Fibroblast of lung (primary cell): ENCODE measurements at regions not wholly inside any gene's neighbourhood (a gene's known extent, or its start where the extent isn't known, plus 50 kb on each side); places are given as distances from the start of the nearest gene placed in this dataset.

Experiments
- DNase-seq, 2 donors: peaks; one replicate each; pipeline versions ENCODE4 v3.0.0 to v3.0.0-alpha.2; 2010; ENCODE audit warnings: low read depth in 2 of 2
- H2AFZ ChIP-seq: 2 replicates; pipeline ENCODE4 v1.5.1; 2012; ENCODE audit warnings: low read length, control low read depth, inconsistent platforms
- H3K27ac ChIP-seq: 2 replicates; pipeline ENCODE4 v1.5.1; 2011; ENCODE audit warnings: low read length, control low read depth; ENCODE audit not compliant: insufficient read depth
- H3K27me3 ChIP-seq: 2 replicates; pipeline ENCODE4 v1.5.1; 2011; ENCODE audit warnings: mild to moderate bottlenecking, low read length; ENCODE audit not compliant: control insufficient read depth, insufficient read depth
- H3K36me3 ChIP-seq: 2 replicates; pipeline ENCODE4 v1.5.1; 2011; ENCODE audit warnings: low read length; ENCODE audit not compliant: control insufficient read depth, insufficient read depth
- H3K4me1 ChIP-seq: 2 replicates; pipeline ENCODE4 v1.5.1; 2011; ENCODE audit warnings: low read length; ENCODE audit not compliant: control insufficient read depth, insufficient read depth; ENCODE audit errors: extremely low read depth
- H3K4me2 ChIP-seq: 2 replicates; pipeline ENCODE4 v1.5.1; 2011; ENCODE audit warnings: low read length, control low read depth; ENCODE audit not compliant: insufficient read depth; ENCODE audit errors: extremely low read depth
- H3K4me3 ChIP-seq, 4 experiments: fragments of 200-600 bp in 1 of 4; sonication (generic) in 1 of 4; replicated peaks in 1 of 4; 2 replicates each; pipeline ENCODE4 v1.5.1; 2011 to 2016; ENCODE audit warnings: low read length in 4 of 4, low read depth in 3 of 4, mild to moderate bottlenecking in 3 of 4, control low read depth in 2 of 4, inconsistent platforms in 1 of 4, mixed read lengths in 1 of 4; ENCODE audit not compliant: insufficient read depth in 1 of 4; ENCODE audit errors: control extremely low read depth in 1 of 4
- H3K79me2 ChIP-seq: 2 replicates; pipeline ENCODE4 v1.5.1; 2012; ENCODE audit warnings: mild to moderate bottlenecking, low read length, inconsistent platforms; ENCODE audit not compliant: control insufficient read depth, insufficient read depth
- H3K9ac ChIP-seq: 2 replicates; pipeline ENCODE4 v1.5.1; 2011; ENCODE audit warnings: mild to moderate bottlenecking, low read length, control low read depth; ENCODE audit not compliant: insufficient read depth
- H3K9me3 ChIP-seq: 2 replicates; pipeline ENCODE4 v1.5.1; 2012; ENCODE audit warnings: low read depth, low read length; ENCODE audit not compliant: control insufficient read depth, insufficient read depth
- H4K20me1 ChIP-seq: 2 replicates; pipeline ENCODE4 v1.5.1; 2011; ENCODE audit warnings: low read length; ENCODE audit not compliant: control insufficient read depth, insufficient read depth; ENCODE audit errors: extremely low read depth
- EZH2 ChIP-seq: IDR thresholded peaks from 2 replicates; pipeline ENCODE4 v1.5.1; 2012; ENCODE audit warnings: low read length, control low read depth, mild to moderate bottlenecking; ENCODE audit errors: missing control alignments
- TF ChIP-seq, protein P1 (sequence below), 2 donors: IDR thresholded peaks in 1 of 2; conservative IDR thresholded peaks in 1 of 2; 1 replicate in 1 of 2; 2 replicates in 1 of 2; pipeline ENCODE4 v1.5.1; 2011 to 2012; ENCODE audit warnings: low read length in 2 of 2, control low read depth in 1 of 2, inconsistent platforms in 1 of 2, low read depth in 1 of 2, mild to moderate bottlenecking in 1 of 2

DNA sequence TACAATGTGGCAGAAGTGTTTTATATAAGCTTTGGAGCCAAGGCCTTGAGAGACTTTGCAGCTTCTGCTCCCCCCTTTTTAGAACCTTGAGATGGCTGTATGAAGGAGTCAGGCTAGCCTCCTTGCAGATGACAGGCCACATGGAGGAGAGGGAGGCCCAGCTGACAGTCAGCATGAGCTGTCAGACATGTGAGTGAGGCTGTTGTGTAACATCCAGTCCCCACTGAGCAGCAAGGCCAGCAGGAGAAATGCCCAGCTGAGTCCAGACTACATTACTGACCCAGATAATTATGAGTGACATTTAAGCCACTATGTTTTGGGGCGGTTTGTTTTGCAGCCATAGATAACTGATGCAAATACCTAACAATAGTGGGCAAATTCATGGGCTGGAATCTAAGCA, 515.3 kb upstream of the ARX start:
- no peaks in the 10 kb centered on the region for H3K79me2 ChIP-seq
- no peaks in the 10 kb centered on the region for H3K4me1 ChIP-seq

DNA sequence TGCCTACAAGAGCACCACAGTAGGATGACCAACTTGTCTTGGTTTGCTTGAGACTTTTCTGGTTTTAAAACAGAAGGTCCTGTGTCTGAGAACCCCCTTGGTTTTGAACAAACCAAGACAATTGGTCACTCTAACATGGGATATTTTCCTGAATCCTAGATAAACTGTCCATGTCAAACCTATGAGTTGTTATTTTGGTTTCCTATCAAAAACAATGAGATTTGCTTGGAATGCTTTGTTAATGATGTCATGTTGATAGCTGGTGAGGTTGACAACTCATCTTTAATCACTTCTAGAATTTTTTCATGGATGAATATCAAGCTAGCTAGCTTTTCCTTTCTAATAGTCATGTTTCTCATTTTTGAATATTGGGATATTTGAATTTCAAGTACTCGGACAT, 518.3 kb upstream of the ARX start:
- Histone ChIP-seq H3K4me1 (no peaks in the 10 kb centered on the region), H3K27me3 (no peaks in the 10 kb centered on the region), H3K4me3 (no peak overlapping the region), H2AFZ (no peak overlapping the region), H3K9ac (no peak overlapping the region), H3K9me3 (no peaks in the 10 kb centered on the region), H3K36me3 (no peaks in the 10 kb centered on the region), H3K27ac (no peak overlapping the region), H4K20me1 (no peaks in the 10 kb centered on the region), H3K79me2 (no peaks in the 10 kb centered on the region), H3K4me2 (no peak overlapping the region)
- DNase-seq, result peak in 1 of 2 donors; percentile 0
- TF ChIP-seq, protein P1, sequence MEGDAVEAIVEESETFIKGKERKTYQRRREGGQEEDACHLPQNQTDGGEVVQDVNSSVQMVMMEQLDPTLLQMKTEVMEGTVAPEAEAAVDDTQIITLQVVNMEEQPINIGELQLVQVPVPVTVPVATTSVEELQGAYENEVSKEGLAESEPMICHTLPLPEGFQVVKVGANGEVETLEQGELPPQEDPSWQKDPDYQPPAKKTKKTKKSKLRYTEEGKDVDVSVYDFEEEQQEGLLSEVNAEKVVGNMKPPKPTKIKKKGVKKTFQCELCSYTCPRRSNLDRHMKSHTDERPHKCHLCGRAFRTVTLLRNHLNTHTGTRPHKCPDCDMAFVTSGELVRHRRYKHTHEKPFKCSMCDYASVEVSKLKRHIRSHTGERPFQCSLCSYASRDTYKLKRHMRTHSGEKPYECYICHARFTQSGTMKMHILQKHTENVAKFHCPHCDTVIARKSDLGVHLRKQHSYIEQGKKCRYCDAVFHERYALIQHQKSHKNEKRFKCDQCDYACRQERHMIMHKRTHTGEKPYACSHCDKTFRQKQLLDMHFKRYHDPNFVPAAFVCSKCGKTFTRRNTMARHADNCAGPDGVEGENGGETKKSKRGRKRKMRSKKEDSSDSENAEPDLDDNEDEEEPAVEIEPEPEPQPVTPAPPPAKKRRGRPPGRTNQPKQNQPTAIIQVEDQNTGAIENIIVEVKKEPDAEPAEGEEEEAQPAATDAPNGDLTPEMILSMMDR (conservative IDR thresholded peaks at IDR 0.05 in 1 of 2, IDR thresholded peaks at IDR 0.05 in 1 of 2; ENCODE audit: low read depth in 1 of 2, low read length in 2 of 2), result no peak
- no peak for TF ChIP-seq EZH2

More for the DNA sequence above, 515.3 kb upstream of the ARX start:
- H3K4me3 ChIP-seq, result no peak overlapping the region
- H3K9ac ChIP-seq, result no peak overlapping the region
- no peaks in the 10 kb centered on the region for H4K20me1 ChIP-seq
- TF ChIP-seq, protein P1 (conservative IDR thresholded peaks at IDR 0.05 in 1 of 2, IDR thresholded peaks at IDR 0.05 in 1 of 2; ENCODE audit: low read depth in 1 of 2, low read length in 2 of 2), result no peak
- no peak for TF ChIP-seq EZH2
- H3K27me3 ChIP-seq, result no peaks in the 10 kb centered on the region
- no peaks in the 10 kb centered on the region for H3K9me3 ChIP-seq
- H3K4me2 ChIP-seq, result no peak overlapping the region
- peak in 1 of 2 donors; percentile 49 for DNase-seq
- no peaks in the 10 kb centered on the region for H3K36me3 ChIP-seq
- no peak overlapping the region for H3K27ac ChIP-seq
- H2AFZ ChIP-seq, result no peak overlapping the region

DNA sequence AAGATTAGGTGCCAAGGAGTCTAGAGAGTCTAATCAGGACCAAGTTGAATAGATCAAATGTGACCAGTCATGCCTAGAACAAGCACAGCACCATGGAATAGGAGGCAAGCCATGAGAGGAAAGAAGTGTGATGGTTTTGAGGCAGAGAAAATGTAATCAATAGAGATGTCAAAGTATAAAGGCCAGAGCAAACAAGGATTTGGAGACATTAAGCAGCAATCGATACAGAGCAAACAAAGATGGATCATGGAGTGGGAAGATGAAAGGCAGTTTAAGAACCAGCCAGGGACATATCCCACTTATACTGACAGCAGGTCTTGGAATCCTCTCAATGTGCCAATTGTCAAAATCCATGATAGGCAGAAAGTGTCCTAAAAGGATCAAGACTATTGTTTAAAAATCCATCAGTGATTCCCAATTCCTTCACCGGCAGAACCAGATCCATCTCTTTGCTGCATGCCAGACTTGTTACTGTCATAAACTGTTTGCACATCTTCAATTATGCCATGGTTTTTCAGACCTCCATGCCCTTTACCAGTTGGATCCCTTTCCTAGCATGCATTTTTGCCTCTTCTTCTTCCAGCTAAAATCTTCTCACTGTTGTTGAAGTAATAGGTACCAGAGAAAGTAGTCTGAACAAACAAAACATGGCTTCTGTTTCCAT, 520.7 kb upstream of the ARX start:
- H3K79me2 ChIP-seq, result no peaks in the 10 kb centered on the region

More for the DNA sequence above, 520.7 kb upstream of the ARX start:
- Histone ChIP-seq H3K9ac (no peak overlapping the region), H3K36me3 (no peaks in the 10 kb centered on the region), H3K4me3 (no peak overlapping the region), H3K4me1 (no peaks in the 10 kb centered on the region), H2AFZ (no peak overlapping the region), H3K27ac (no peak overlapping the region), H4K20me1 (no peaks in the 10 kb centered on the region), H3K9me3 (no peaks in the 10 kb centered on the region), H3K4me2 (no peak overlapping the region), H3K27me3 (no peaks in the 10 kb centered on the region)
- DNase-seq, result no peak
- TF ChIP-seq, protein P1 (conservative IDR thresholded peaks at IDR 0.05 in 1 of 2, IDR thresholded peaks at IDR 0.05 in 1 of 2; ENCODE audit: low read depth in 1 of 2, low read length in 2 of 2), result no peak
- TF ChIP-seq EZH2, result no peak
